RWPE2 (cell line): ENCODE measurements at regions not wholly inside any gene's neighbourhood (a gene's known extent, or its start where the extent isn't known, plus 50 kb on each side); places are given as distances from the start of the nearest gene placed in this dataset.

ENCODE experiments used
- ATAC-seq: fragments of 200-7000 bp; cut with Tn5 transposase; 3 replicates; pipeline ENCODE4 v1.9.1; 2021; ENCODE audit warnings: low read depth
- DNase-seq: peaks from one replicate; pipeline ENCODE4 v3.0.0-alpha.2; 2020; ENCODE audit warnings: low spot score
- H3K27ac ChIP-seq: fragments of 450-650 bp; 2 replicates; pipeline ENCODE4 v1.5.1; 2017; ENCODE audit warnings: mild to moderate bottlenecking; ENCODE audit not compliant: poor library complexity, severe bottlenecking
- H3K27me3 ChIP-seq: fragments of 250-450 bp; sonication (Bioruptor Pico); 2 replicates; pipeline ENCODE4 v1.5.1; 2021; ENCODE audit warnings: mild to moderate bottlenecking, moderate library complexity; ENCODE audit not compliant: insufficient read depth, poor library complexity, severe bottlenecking
- H3K36me3 ChIP-seq: fragments of 250-450 bp; sonication (Bioruptor Pico); 2 replicates; pipeline ENCODE4 v1.5.1; 2020; ENCODE audit warnings: low read depth, mild to moderate bottlenecking, moderate library complexity
- H3K4me1 ChIP-seq: fragments of 250-450 bp; sonication (Bioruptor Pico); 2 replicates; pipeline ENCODE4 v1.5.1; 2021; ENCODE audit warnings: mild to moderate bottlenecking, moderate library complexity; ENCODE audit not compliant: insufficient read depth, poor library complexity, severe bottlenecking
- H3K4me3 ChIP-seq: fragments of 250-450 bp; sonication (Bioruptor Pico); 2 replicates; pipeline ENCODE4 v1.5.1; 2021; ENCODE audit warnings: mild to moderate bottlenecking, moderate library complexity; ENCODE audit not compliant: severe bottlenecking
- H3K9me3 ChIP-seq: fragments of 250-450 bp; sonication (Bioruptor Pico); 2 replicates; pipeline ENCODE4 v1.5.1; 2021; ENCODE audit warnings: mild to moderate bottlenecking, moderate library complexity; ENCODE audit not compliant: severe bottlenecking
- TF ChIP-seq, protein P1 (sequence below): fragments of 450-650 bp; IDR thresholded peaks from one replicate; pipeline ENCODE4 v1.5.1; 2017; ENCODE audit warnings: mild to moderate bottlenecking, moderate library complexity; ENCODE audit not compliant: poor library complexity, severe bottlenecking

DNA sequence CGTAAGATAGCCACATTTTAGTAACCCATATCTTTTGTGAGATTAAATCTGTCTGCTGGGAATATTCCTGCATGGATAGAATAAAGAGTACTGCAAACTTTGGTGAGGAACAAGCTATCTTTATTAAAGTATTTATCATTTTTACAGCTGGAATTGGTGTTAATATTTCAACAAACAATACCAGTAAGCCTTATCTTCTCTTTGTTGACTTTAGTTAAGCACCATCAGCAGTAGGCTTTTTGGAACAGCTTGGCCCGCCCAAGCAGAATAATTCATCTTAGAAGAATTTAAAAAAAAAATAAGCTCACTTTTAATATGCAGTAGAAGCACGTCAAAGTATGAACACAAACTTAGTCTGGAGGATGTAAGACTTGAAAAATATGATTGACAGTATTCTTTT is 917.8 kb upstream of the ADGRB3 start:
- TF ChIP-seq, protein P1, sequence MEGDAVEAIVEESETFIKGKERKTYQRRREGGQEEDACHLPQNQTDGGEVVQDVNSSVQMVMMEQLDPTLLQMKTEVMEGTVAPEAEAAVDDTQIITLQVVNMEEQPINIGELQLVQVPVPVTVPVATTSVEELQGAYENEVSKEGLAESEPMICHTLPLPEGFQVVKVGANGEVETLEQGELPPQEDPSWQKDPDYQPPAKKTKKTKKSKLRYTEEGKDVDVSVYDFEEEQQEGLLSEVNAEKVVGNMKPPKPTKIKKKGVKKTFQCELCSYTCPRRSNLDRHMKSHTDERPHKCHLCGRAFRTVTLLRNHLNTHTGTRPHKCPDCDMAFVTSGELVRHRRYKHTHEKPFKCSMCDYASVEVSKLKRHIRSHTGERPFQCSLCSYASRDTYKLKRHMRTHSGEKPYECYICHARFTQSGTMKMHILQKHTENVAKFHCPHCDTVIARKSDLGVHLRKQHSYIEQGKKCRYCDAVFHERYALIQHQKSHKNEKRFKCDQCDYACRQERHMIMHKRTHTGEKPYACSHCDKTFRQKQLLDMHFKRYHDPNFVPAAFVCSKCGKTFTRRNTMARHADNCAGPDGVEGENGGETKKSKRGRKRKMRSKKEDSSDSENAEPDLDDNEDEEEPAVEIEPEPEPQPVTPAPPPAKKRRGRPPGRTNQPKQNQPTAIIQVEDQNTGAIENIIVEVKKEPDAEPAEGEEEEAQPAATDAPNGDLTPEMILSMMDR, result no peak
- no peak overlapping the region for H3K27ac ChIP-seq
- H3K4me3 ChIP-seq, result no peak overlapping the region
- H3K9me3 ChIP-seq, result no peaks in the 10 kb centered on the region
- ATAC-seq (no peak), DNase-seq (no peak)
- H3K27me3 ChIP-seq, result no peaks in the 10 kb centered on the region
- H3K4me1 ChIP-seq, result no peaks in the 10 kb centered on the region
- no peaks in the 10 kb centered on the region for H3K36me3 ChIP-seq

DNA sequence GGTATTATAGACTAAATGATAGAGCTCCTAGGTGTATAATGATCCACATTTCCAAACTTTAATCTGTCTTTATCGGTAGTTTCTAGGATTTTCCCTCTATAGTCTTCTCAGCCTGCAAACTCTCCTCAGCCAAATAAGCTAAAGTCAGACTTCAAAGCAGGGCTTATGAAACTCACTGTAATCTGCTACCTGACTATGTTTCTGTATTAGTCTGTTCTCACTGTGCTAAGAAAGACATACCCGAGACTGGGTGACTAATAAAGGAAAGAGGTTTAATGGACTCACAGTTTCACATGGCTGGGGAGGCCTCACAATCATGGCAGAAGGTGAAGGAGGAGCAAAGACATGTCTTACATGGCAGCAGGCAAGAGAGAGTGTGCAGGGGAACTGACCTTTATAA is 928.7 kb upstream of the ADGRB3 start:
- no peaks in the 10 kb centered on the region for H3K4me1 ChIP-seq
- H3K4me3 ChIP-seq, result no peak overlapping the region
- H3K36me3 ChIP-seq, result no peaks in the 10 kb centered on the region
- no peaks in the 10 kb centered on the region for H3K9me3 ChIP-seq
- no peak overlapping the region for H3K27ac ChIP-seq
- H3K27me3 ChIP-seq, result no peaks in the 10 kb centered on the region
- ATAC-seq (no peak), DNase-seq (no peak)
- TF ChIP-seq, protein P1, result no peak

DNA sequence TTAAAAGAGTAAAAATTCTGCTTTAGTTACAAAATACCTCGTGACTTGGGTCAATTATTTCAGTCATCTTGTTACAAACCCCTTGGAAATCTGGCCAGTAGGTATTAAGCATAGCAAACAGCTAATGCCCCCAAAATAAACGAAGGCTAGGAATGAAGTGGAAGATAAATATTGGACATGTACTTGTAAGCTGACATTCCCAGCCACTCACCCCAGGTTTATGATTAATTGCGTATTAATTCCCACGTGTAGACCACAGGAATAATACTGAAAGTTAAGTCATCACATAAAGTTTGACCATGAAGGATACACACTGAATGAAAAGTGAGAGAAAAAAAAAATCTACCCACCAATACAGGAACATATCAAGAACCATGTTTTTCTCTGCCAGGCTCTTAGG is 936.5 kb upstream of the ADGRB3 start:
- Histone ChIP-seq H3K27me3 (no peaks in the 10 kb centered on the region), H3K4me3 (no peak overlapping the region), H3K36me3 (no peaks in the 10 kb centered on the region), H3K27ac (no peak overlapping the region), H3K9me3 (no peaks in the 10 kb centered on the region), H3K4me1 (no peaks in the 10 kb centered on the region)
- ATAC-seq (no peak), DNase-seq (no peak)
- TF ChIP-seq, protein P1, result no peak

DNA sequence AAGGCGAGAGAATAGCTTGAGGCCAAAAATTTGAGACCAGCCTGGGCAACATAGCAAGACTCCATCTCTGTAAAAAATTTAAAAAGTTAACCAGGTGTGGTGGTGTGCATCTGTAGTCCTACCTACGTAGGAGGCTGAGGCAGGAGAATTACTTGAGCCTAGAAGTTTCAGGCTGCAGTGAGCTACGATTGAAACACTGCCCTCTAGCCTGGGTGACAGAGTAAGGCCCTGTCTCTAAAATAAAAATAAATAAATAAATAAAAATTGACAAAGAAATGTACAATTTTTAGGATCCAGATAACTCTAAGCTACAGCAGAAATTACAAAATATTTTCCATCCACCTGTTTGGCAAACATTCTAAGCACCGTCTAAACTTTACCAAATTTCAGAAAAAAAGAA is 941.0 kb upstream of the ADGRB3 start:
- no peak for DNase-seq
- no peak for ATAC-seq
- Histone ChIP-seq H3K4me3 (no peak overlapping the region), H3K27me3 (no peaks in the 10 kb centered on the region), H3K4me1 (no peaks in the 10 kb centered on the region), H3K27ac (no peak overlapping the region), H3K9me3 (no peaks in the 10 kb centered on the region), H3K36me3 (no peaks in the 10 kb centered on the region)
- TF ChIP-seq, protein P1, result peak; percentile 38

DNA sequence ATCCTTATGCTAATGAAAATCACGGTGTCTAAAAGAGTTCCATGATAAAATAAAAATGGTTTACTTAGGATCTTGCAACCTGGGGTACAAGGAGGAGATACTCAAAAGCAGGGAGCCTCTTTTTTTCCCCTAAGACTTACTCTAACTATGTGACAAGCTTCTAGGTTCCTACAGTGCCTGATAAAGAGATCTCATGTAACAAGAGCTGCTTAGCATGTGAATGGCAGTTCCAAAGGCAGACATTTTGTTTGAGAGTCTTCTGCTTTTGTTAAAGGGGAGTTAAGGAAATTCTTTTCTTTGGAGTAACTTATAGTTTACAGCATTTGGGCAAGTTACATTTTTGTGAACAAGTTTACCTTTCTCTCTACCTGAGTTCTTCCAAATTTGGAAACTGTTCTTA is 945.8 kb upstream of the ADGRB3 start:
- H3K27me3 ChIP-seq, result no peaks in the 10 kb centered on the region
- no peaks in the 10 kb centered on the region for H3K9me3 ChIP-seq
- no peak overlapping the region for H3K27ac ChIP-seq
- TF ChIP-seq, protein P1, result no peak
- no peak overlapping the region for H3K4me3 ChIP-seq
- no peaks in the 10 kb centered on the region for H3K36me3 ChIP-seq
- DNase-seq (no peak), ATAC-seq (no peak)
- H3K4me1 ChIP-seq, result peaks cover under 1% of the 10 kb centered on the region
